ENCODE measurements at regions not wholly inside any gene's neighbourhood (a gene's known extent, or its start where the extent isn't known, plus 50 kb on each side); places are given as distances from the start of the nearest gene placed in this dataset.

GRCh38 chr2:151032741-151033191, 228.9 kb downstream of the RBM43 start:
- DNase-seq (peak; percentile 84), ATAC-seq (peak; percentile 96)
- Histone ChIP-seq H2AFZ (ENCODE audit: low read length) (no peak overlapping the region), H3K4me1 (ENCODE audit: insufficient read depth, low read length) (peaks cover 10% of the 10 kb centered on the region; the same call in 1 of the 2 replicates), H3K79me2 (ENCODE audit: low read length) (no peaks in the 10 kb centered on the region), H3K4me2 (ENCODE audit: low read length) (no peak overlapping the region), H3K27ac (ENCODE audit: low read length) (no peak overlapping the region), H3K27me3 (ENCODE audit: low read length) (no peaks in the 10 kb centered on the region), H3K9me2 (replicated peaks; ENCODE audit: low read length) (no peaks in the 10 kb centered on the region), H4K20me1 (ENCODE audit: low read length) (no peaks in the 10 kb centered on the region), H3K9me3 (ENCODE audit: low read length) (no peaks in the 10 kb centered on the region), H3F3A (ENCODE audit: low read length, unreplicated experiment) (no peaks in the 10 kb centered on the region), H3K4me3 (ENCODE audit: low read length) (no peak overlapping the region), H3K36me3 (ENCODE audit: low read depth, low read length) (no peaks in the 10 kb centered on the region), H3K9ac (ENCODE audit: low read length) (no peak overlapping the region)
- no TSS peak for BruUV-seq (replicated peaks)
- intact Hi-C loops (cut with micrococcal nuclease): no loop called here
- POLR2A ChIA-PET (ENCODE audit: unreplicated experiment): no interaction called here
- TF ChIP-seq EZH2phosphoT487 (IDR thresholded peaks at IDR 0.05; ENCODE audit: borderline replicate concordance, low read length) (no peak), EZH2 (IDR thresholded peaks at IDR 0.05; ENCODE audit: low read length, unreplicated experiment) (no peak)
- CTCF ChIA-PET: interaction anchor here (0.7 kb wide), 1 partner anchor 28 kb away, joined by 3 read pairs; no protein-coding TSS in a partner anchor

GRCh38 chr2:151030663-151031230, 230.9 kb downstream of the RBM43 start:
- TF ChIP-seq CTCF (conservative IDR thresholded peaks at IDR 0.05; ENCODE audit: low read depth, low read length): no peak; the same call in 1 of the 2 replicates
- no peak for TF ChIP-seq EZH2phosphoT487 (IDR thresholded peaks at IDR 0.05; ENCODE audit: borderline replicate concordance, low read length)
- no peak for TF ChIP-seq EZH2 (IDR thresholded peaks at IDR 0.05; ENCODE audit: low read length, unreplicated experiment)
- no peaks in the 10 kb centered on the region for H3F3A ChIP-seq (ENCODE audit: low read length, unreplicated experiment)
- no peaks in the 10 kb centered on the region for H3K9me3 ChIP-seq (ENCODE audit: low read length)
- intact Hi-C loops (cut with micrococcal nuclease): no loop called here
- H3K4me3 ChIP-seq (ENCODE audit: low read length): no peak overlapping the region
- ChIA-PET CTCF (no interaction called here), POLR2A (ENCODE audit: unreplicated experiment) (no interaction called here)
- H3K4me2 ChIP-seq (ENCODE audit: low read length): no peak overlapping the region
- H3K9ac ChIP-seq (ENCODE audit: low read length): no peak overlapping the region
- no peaks in the 10 kb centered on the region for H3K9me2 ChIP-seq (replicated peaks; ENCODE audit: low read length)
- H4K20me1 ChIP-seq (ENCODE audit: low read length): no peaks in the 10 kb centered on the region
- H2AFZ ChIP-seq (ENCODE audit: low read length): no peak overlapping the region
- ATAC-seq (no peak), DNase-seq (no peak)
- H3K79me2 ChIP-seq (ENCODE audit: low read length): no peaks in the 10 kb centered on the region
- H3K36me3 ChIP-seq (ENCODE audit: low read depth, low read length): no peaks in the 10 kb centered on the region
- H3K27ac ChIP-seq (ENCODE audit: low read length): no peak overlapping the region
- peaks cover 10% of the 10 kb centered on the region; the same call in 1 of the 2 replicates for H3K4me1 ChIP-seq (ENCODE audit: insufficient read depth, low read length)
- no TSS peak for BruUV-seq (replicated peaks)
- no peaks in the 10 kb centered on the region for H3K27me3 ChIP-seq (ENCODE audit: low read length)

- no peaks in the 10 kb centered on the region for H3K79me2 ChIP-seq (ENCODE audit: low read length)
- CTCF ChIA-PET: no interaction called here
- no peaks in the 10 kb centered on the region for H3K27me3 ChIP-seq (ENCODE audit: low read length)
- ATAC-seq: no peak
- no peak overlapping the region for H3K9ac ChIP-seq (ENCODE audit: low read length)
- H3K4me1 ChIP-seq (ENCODE audit: insufficient read depth, low read length): peaks cover 10% of the 10 kb centered on the region; the same call in 1 of the 2 replicates
- no peak overlapping the region for H3K27ac ChIP-seq (ENCODE audit: low read length)
- no peaks in the 10 kb centered on the region for H3K9me3 ChIP-seq (ENCODE audit: low read length)
- H2AFZ ChIP-seq (ENCODE audit: low read length): no peak overlapping the region
- H3K9me2 ChIP-seq (replicated peaks; ENCODE audit: low read length): no peaks in the 10 kb centered on the region
- no peak overlapping the region for H3K4me3 ChIP-seq (ENCODE audit: low read length)
- H3K36me3 ChIP-seq (ENCODE audit: low read depth, low read length): no peaks in the 10 kb centered on the region
- DNase-seq: no peak
- no peak for TF ChIP-seq EZH2 (IDR thresholded peaks at IDR 0.05; ENCODE audit: low read length, unreplicated experiment)
- TF ChIP-seq EZH2phosphoT487 (IDR thresholded peaks at IDR 0.05; ENCODE audit: borderline replicate concordance, low read length): no peak
- no peak for TF ChIP-seq CTCF (conservative IDR thresholded peaks at IDR 0.05; ENCODE audit: low read depth, low read length)
- H3F3A ChIP-seq (ENCODE audit: low read length, unreplicated experiment): no peaks in the 10 kb centered on the region
- H4K20me1 ChIP-seq (ENCODE audit: low read length): no peaks in the 10 kb centered on the region
- POLR2A ChIA-PET (ENCODE audit: unreplicated experiment): no interaction called here
- H3K4me2 ChIP-seq (ENCODE audit: low read length): no peak overlapping the region
- BruUV-seq (replicated peaks): no TSS peak
- intact Hi-C loops (cut with micrococcal nuclease): no loop called here
These were observed 232.1 kb downstream of the RBM43 start for GRCh38 chr2:151029406-151030157.

Data from PC-3 (cell line).